Natural killer cell (primary cell): ENCODE measurements at regions not wholly inside any gene's neighbourhood (a gene's known extent, or its start where the extent isn't known, plus 50 kb on each side); places are given as distances from the start of the nearest gene placed in this dataset.

Experiments
- ATAC-seq, 3 donors: fragments of 150-1000 bp in 2 of 3; fragments of 200-7000 bp in 1 of 3; cut with Tn5 transposase; 1 replicate in 1 of 3; 2 replicates in 2 of 3; pipeline ENCODE4 v1.10.0; 2021; ENCODE audit warnings: mild to moderate bottlenecking in 2 of 3, moderate library complexity in 2 of 3
- DNase-seq, 2 donors: peaks; one replicate each; pipeline versions ENCODE4 v3.0.0 to v3.0.0-alpha.2; 2013 to 2021; ENCODE audit warnings: mixed read lengths in 1 of 2
- H3K27ac ChIP-seq: one replicate; pipeline ENCODE4 v1.5.1; 2013; ENCODE audit warnings: mild to moderate bottlenecking, low read length
- H3K27me3 ChIP-seq: one replicate; pipeline ENCODE4 v1.6.1; 2013; ENCODE audit warnings: low read length; ENCODE audit not compliant: control insufficient read depth, insufficient read depth
- H3K36me3 ChIP-seq: one replicate; pipeline ENCODE4 v1.6.1; 2013; ENCODE audit warnings: low read length; ENCODE audit not compliant: control insufficient read depth, insufficient read depth
- H3K4me1 ChIP-seq: one replicate; pipeline ENCODE4 v1.6.1; 2013; ENCODE audit warnings: low read length; ENCODE audit not compliant: control insufficient read depth, insufficient read depth
- H3K4me3 ChIP-seq: one replicate; pipeline ENCODE4 v1.5.1; 2013; ENCODE audit warnings: low read length
- H3K9me3 ChIP-seq: one replicate; pipeline ENCODE4 v1.6.1; 2013; ENCODE audit warnings: low read length; ENCODE audit not compliant: control insufficient read depth, insufficient read depth
- H3K27ac Mint-ChIP-seq, 2 donors: one replicate each; pipeline ENCODE4 v1.8.0; 2022; ENCODE audit warnings: mild to moderate bottlenecking in 2 of 2, mixed read lengths in 2 of 2, moderate library complexity in 1 of 2
- H3K27me3 Mint-ChIP-seq, 2 donors: one replicate each; pipeline ENCODE4 v1.8.0; 2022; ENCODE audit warnings: low read depth in 2 of 2, mixed read lengths in 2 of 2
- H3K36me3 Mint-ChIP-seq: one replicate; pipeline ENCODE4 v1.8.0; 2022; ENCODE audit warnings: mixed read lengths
- H3K4me1 Mint-ChIP-seq, 2 donors: one replicate each; pipeline ENCODE4 v1.8.0; 2022; ENCODE audit warnings: mixed read lengths in 2 of 2
- H3K4me3 Mint-ChIP-seq: one replicate; pipeline ENCODE4 v1.8.0; 2022; ENCODE audit warnings: mild to moderate bottlenecking, moderate library complexity, mixed read lengths
- H3K9me3 Mint-ChIP-seq, 2 donors: one replicate each; pipeline ENCODE4 v1.8.0; 2022; ENCODE audit warnings: mixed read lengths in 2 of 2
- WGBS: methylation state at CpG from one replicate; pipeline ENCODE4 v1.1.7; 2013; ENCODE audit warnings: missing lambda C conversion rate; ENCODE audit not compliant: insufficient coverage; 5-methylcytosine and 5-hydroxymethylcytosine counted together
- intact Hi-C: fragments of 100-400 bp; cut with micrococcal nuclease; formaldehyde crosslinking; loops from one replicate; pipeline ENCODE4 v1.14.2; 2022
- TF ChIP-seq, protein P1 (sequence below): fragments of 200-600 bp; IDR thresholded peaks from one replicate; pipeline ENCODE4 v1.8.0; 2022; ENCODE audit warnings: antibody characterized with exemption

GRCh38 chr1:88056881-88057280 is 627.2 kb upstream of the PKN2 start:
- no peaks in the 10 kb centered on the region for H3K4me1 ChIP-seq
- H3K27ac ChIP-seq, result no peak overlapping the region
- intact Hi-C loops, result no loop called here
- no peak overlapping the region for H3K4me3 Mint-ChIP-seq
- H3K4me3 ChIP-seq, result no peak overlapping the region
- TF ChIP-seq, protein P1, sequence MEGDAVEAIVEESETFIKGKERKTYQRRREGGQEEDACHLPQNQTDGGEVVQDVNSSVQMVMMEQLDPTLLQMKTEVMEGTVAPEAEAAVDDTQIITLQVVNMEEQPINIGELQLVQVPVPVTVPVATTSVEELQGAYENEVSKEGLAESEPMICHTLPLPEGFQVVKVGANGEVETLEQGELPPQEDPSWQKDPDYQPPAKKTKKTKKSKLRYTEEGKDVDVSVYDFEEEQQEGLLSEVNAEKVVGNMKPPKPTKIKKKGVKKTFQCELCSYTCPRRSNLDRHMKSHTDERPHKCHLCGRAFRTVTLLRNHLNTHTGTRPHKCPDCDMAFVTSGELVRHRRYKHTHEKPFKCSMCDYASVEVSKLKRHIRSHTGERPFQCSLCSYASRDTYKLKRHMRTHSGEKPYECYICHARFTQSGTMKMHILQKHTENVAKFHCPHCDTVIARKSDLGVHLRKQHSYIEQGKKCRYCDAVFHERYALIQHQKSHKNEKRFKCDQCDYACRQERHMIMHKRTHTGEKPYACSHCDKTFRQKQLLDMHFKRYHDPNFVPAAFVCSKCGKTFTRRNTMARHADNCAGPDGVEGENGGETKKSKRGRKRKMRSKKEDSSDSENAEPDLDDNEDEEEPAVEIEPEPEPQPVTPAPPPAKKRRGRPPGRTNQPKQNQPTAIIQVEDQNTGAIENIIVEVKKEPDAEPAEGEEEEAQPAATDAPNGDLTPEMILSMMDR, result no peak
- no peak for ATAC-seq
- no peaks in the 10 kb centered on the region for H3K9me3 Mint-ChIP-seq
- no peaks in the 10 kb centered on the region for H3K4me1 Mint-ChIP-seq
- H3K9me3 ChIP-seq, result no peaks in the 10 kb centered on the region
- no peak for DNase-seq
- H3K27me3 ChIP-seq, result no peaks in the 10 kb centered on the region
- no peak overlapping the region for H3K27ac Mint-ChIP-seq
- H3K36me3 Mint-ChIP-seq, result no peaks in the 10 kb centered on the region
- 79% methylated on average over 3 of the region's 3 CpGs for WGBS
- H3K27me3 Mint-ChIP-seq, result peaks cover 0 to 7% of the 10 kb centered on the region in 2 donors
- no peaks in the 10 kb centered on the region for H3K36me3 ChIP-seq

GRCh38 chr1:88058205-88058604 is 625.9 kb upstream of the PKN2 start:
- H3K36me3 ChIP-seq, result no peaks in the 10 kb centered on the region
- DNase-seq, result no peak
- H3K4me3 ChIP-seq, result no peak overlapping the region
- no peak overlapping the region for H3K27ac ChIP-seq
- no peaks in the 10 kb centered on the region for H3K36me3 Mint-ChIP-seq
- H3K9me3 Mint-ChIP-seq, result no peaks in the 10 kb centered on the region
- H3K27me3 ChIP-seq, result no peaks in the 10 kb centered on the region
- intact Hi-C loops, result no loop called here
- no peaks in the 10 kb centered on the region for H3K4me1 Mint-ChIP-seq
- no peaks in the 10 kb centered on the region for H3K4me1 ChIP-seq
- 8% methylated on average over 2 of the region's 2 CpGs for WGBS
- ATAC-seq, result no peak
- H3K4me3 Mint-ChIP-seq, result no peak overlapping the region
- TF ChIP-seq, protein P1, result no peak
- peaks cover 0 to 7% of the 10 kb centered on the region in 2 donors for H3K27me3 Mint-ChIP-seq
- no peak overlapping the region for H3K27ac Mint-ChIP-seq
- H3K9me3 ChIP-seq, result no peaks in the 10 kb centered on the region

- Histone ChIP-seq H3K4me3 (no peak overlapping the region), H3K9me3 (no peaks in the 10 kb centered on the region), H3K27me3 (no peaks in the 10 kb centered on the region), H3K36me3 (no peaks in the 10 kb centered on the region), H3K27ac (no peak overlapping the region), H3K4me1 (no peaks in the 10 kb centered on the region)
- TF ChIP-seq, protein P1, result no peak
- peaks cover 0 to 3% of the 10 kb centered on the region in 2 donors for H3K27me3 Mint-ChIP-seq
- H3K27ac Mint-ChIP-seq, result no peak overlapping the region
- 100% methylated on average over 1 of the region's 1 CpG for WGBS
- no peak for ATAC-seq
- no peaks in the 10 kb centered on the region for H3K9me3 Mint-ChIP-seq
- H3K36me3 Mint-ChIP-seq, result no peaks in the 10 kb centered on the region
- H3K4me1 Mint-ChIP-seq, result no peaks in the 10 kb centered on the region
- intact Hi-C loops, result no loop called here
- H3K4me3 Mint-ChIP-seq, result no peak overlapping the region
- DNase-seq, result no peak
These were observed 623.9 kb upstream of the PKN2 start for GRCh38 chr1:88060112-88060673.
